SK-N-SH (cell line): ENCODE measurements at regions not wholly inside any gene's neighbourhood (a gene's known extent, or its start where the extent isn't known, plus 50 kb on each side); places are given as distances from the start of the nearest gene placed in this dataset.

Experiments
- CTCF ChIA-PET: fragments of 300-600, 350-600 bp; formaldehyde crosslinking; extraction: SDS; loops from one replicate; lab custom pipeline; 2021; lab: Yijun Ruan, JAX
- POLR2A ChIA-PET: fragments of 350-600 bp; sonication (Branson Sonifier 250); formaldehyde crosslinking; extraction: SDS; loops from one replicate; lab custom pipeline; 2020; ENCODE audit warnings: antibody characterized with exemption, inconsistent platforms; lab: Yijun Ruan, JAX
- DNase-seq: peaks from one replicate; pipeline ENCODE4 v3.0.0; 2012
- H2AFZ ChIP-seq: fragments of 200-600 bp; sonication (generic); 2 replicates; pipeline ENCODE4 v1.8.1; 2016; ENCODE audit warnings: antibody characterized with exemption, mild to moderate bottlenecking, low read depth
- H3F3A ChIP-seq: fragments of 200-600 bp; sonication (generic); replicated peaks from 2 replicates; pipeline ENCODE3; 2016; ENCODE audit warnings: antibody characterized with exemption, mild to moderate bottlenecking; ENCODE audit not compliant: insufficient read depth
- H3K27ac ChIP-seq, 2 experiments: fragments of 200-500 bp in 1 of 2; fragments of 200-600 bp in 1 of 2; sonication (Bioruptor generic) in 1 of 2; sonication (generic), shearing (Covaris generic) in 1 of 2; 2 replicates each; pipeline versions ENCODE4 v1.5.1 to v1.6.1; 2014 to 2016; ENCODE audit warnings: low read depth in 2 of 2, inconsistent platforms in 1 of 2, low read length in 1 of 2, mild to moderate bottlenecking in 1 of 2, mixed read lengths in 1 of 2
- H3K27me3 ChIP-seq: fragments of 200-600 bp; sonication (generic), shearing (Covaris generic); 2 replicates; pipeline ENCODE4 v1.6.1; 2016; ENCODE audit warnings: mixed run types; ENCODE audit not compliant: insufficient read depth
- H3K36me3 ChIP-seq, 2 experiments: fragments of 200-500 bp in 1 of 2; fragments of 200-600 bp in 1 of 2; sonication (Bioruptor generic) in 1 of 2; sonication (generic) in 1 of 2; replicated peaks in 1 of 2; 2 replicates each; pipeline versions ENCODE3 to v1.5.1; 2014 to 2016; ENCODE audit warnings: low read length in 1 of 2, mild to moderate bottlenecking in 1 of 2; ENCODE audit not compliant: insufficient read depth in 2 of 2, control insufficient read depth in 1 of 2
- H3K4me1 ChIP-seq, 2 experiments: fragments of 200-500 bp in 1 of 2; fragments of 200-600 bp in 1 of 2; sonication (Bioruptor generic) in 1 of 2; sonication (generic), shearing (Covaris generic) in 1 of 2; 2 replicates each; pipeline versions ENCODE4 v1.5.1 to v1.6.1; 2014 to 2016; ENCODE audit warnings: low read depth in 1 of 2, low read length in 1 of 2, mixed run types in 1 of 2; ENCODE audit not compliant: insufficient read depth in 2 of 2, control insufficient read depth in 1 of 2
- H3K4me2 ChIP-seq: fragments of 200-600 bp; sonication (generic), shearing (Covaris generic); 2 replicates; pipeline ENCODE4 v1.6.1; 2017; ENCODE audit warnings: mixed run types
- H3K4me3 ChIP-seq, 2 experiments: fragments of 200-500 bp in 1 of 2; fragments of 200-600 bp in 1 of 2; sonication (Bioruptor generic) in 1 of 2; sonication (generic), shearing (Covaris generic) in 1 of 2; 2 replicates each; pipeline versions ENCODE4 v1.5.1 to v1.8.1; 2014 to 2016; ENCODE audit warnings: low read depth in 2 of 2, inconsistent platforms in 1 of 2, low read length in 1 of 2, mild to moderate bottlenecking in 1 of 2, mixed read lengths in 1 of 2, moderate library complexity in 1 of 2
- H3K79me2 ChIP-seq: fragments of 200-600 bp; sonication (generic); 2 replicates; pipeline ENCODE4 v1.8.1; 2017; ENCODE audit warnings: mild to moderate bottlenecking; ENCODE audit not compliant: insufficient read depth
- H3K9ac ChIP-seq: fragments of 200-600 bp; sonication (generic); 2 replicates; pipeline ENCODE4 v1.6.1; 2017; ENCODE audit warnings: mixed run types
- H3K9me2 ChIP-seq: fragments of 200-600 bp; sonication (generic); 2 replicates; pipeline ENCODE4 v1.6.1; 2017; ENCODE audit warnings: mixed run types
- H3K9me3 ChIP-seq: fragments of 200-600 bp; sonication (generic); 2 replicates; pipeline ENCODE4 v1.6.1; 2017; ENCODE audit warnings: mixed run types, mild to moderate bottlenecking, moderate library complexity
- H4K20me1 ChIP-seq: fragments of 200-600 bp; sonication (generic); 2 replicates; pipeline ENCODE4 v1.6.1; 2017; ENCODE audit warnings: mild to moderate bottlenecking, mixed run types; ENCODE audit not compliant: insufficient read depth
- EP300 ChIP-seq, 2 experiments: IDR thresholded peaks; 2 replicates each; pipeline versions ENCODE4 v1.4.0 to v1.6.1; 2012; ENCODE audit warnings: borderline replicate concordance in 1 of 2, low read depth in 1 of 2, low read length in 1 of 2
- EZH2phosphoT487 ChIP-seq: fragments of 200-600 bp; sonication (generic); IDR thresholded peaks from 2 replicates; pipeline ENCODE4 v1.6.1; 2017; ENCODE audit warnings: low read depth, mixed run types, mild to moderate bottlenecking, antibody characterized with exemption, moderate library complexity, borderline replicate concordance
- FOSL2 ChIP-seq: IDR thresholded peaks from 2 replicates; pipeline ENCODE4 v1.4.0; 2012; ENCODE audit warnings: low read depth, mild to moderate bottlenecking, moderate library complexity, borderline replicate concordance
- FOXJ3 ChIP-seq: sonication (generic); formaldehyde crosslinking; IDR thresholded peaks from 2 replicates; pipeline ENCODE4 v1.5.1; 2020; ENCODE audit warnings: mild to moderate bottlenecking, missing genetic modification reagents
- MEF2A ChIP-seq: IDR thresholded peaks from 2 replicates; pipeline ENCODE4 v1.4.0; 2012; ENCODE audit warnings: low read depth, borderline replicate concordance
- MXI1 ChIP-seq: IDR thresholded peaks from 2 replicates; pipeline ENCODE4 v1.6.1; 2012; ENCODE audit warnings: mild to moderate bottlenecking, low read depth, low read length, improper control_type of control experiment
- RAD21 ChIP-seq: IDR thresholded peaks from 2 replicates; pipeline ENCODE4 v1.6.1; 2012; ENCODE audit warnings: mild to moderate bottlenecking, low read length
- RCOR1 ChIP-seq: fragments of 150-350 bp; IDR thresholded peaks from 2 replicates; pipeline ENCODE4 v1.6.1; 2017; ENCODE audit warnings: antibody characterized with exemption, low read length
- RXRA ChIP-seq: IDR thresholded peaks from 2 replicates; pipeline ENCODE4 v1.4.0; 2012; ENCODE audit warnings: low read depth, mild to moderate bottlenecking, borderline replicate concordance
- SMC3 ChIP-seq: IDR thresholded peaks from 2 replicates; pipeline ENCODE4 v1.6.1; 2012; ENCODE audit warnings: low read depth, low read length, improper control_type of control experiment
- WGBS: methylation state at CpG from one replicate; pipeline ENCODE4 v1.1.6; 2017; ENCODE audit warnings: low lambda C conversion rate; 5-methylcytosine and 5-hydroxymethylcytosine counted together
- TF ChIP-seq, protein P1 (sequence below): IDR thresholded peaks from 2 replicates; pipeline ENCODE4 v1.4.0; 2012; ENCODE audit warnings: low read depth
- TF ChIP-seq, protein P2 (sequence below): fragments of 200-600 bp; sonication (generic); IDR thresholded peaks from 2 replicates; pipeline ENCODE4 v1.6.1; 2017; ENCODE audit warnings: antibody characterized with exemption, mild to moderate bottlenecking, moderate library complexity
- TF ChIP-seq, protein P3 (sequence below): IDR thresholded peaks from 2 replicates; pipeline ENCODE4 v1.6.1; 2012; ENCODE audit warnings: mild to moderate bottlenecking, low read depth, low read length, moderate library complexity
- TF ChIP-seq, protein P4 (sequence below): fragments of 150-350 bp; IDR thresholded peaks from 2 replicates; pipeline ENCODE4 v1.6.1; 2016; ENCODE audit warnings: mild to moderate bottlenecking, low read depth, low read length
- TF ChIP-seq, protein P5 (sequence below): IDR thresholded peaks from 2 replicates; pipeline ENCODE4; 2012

DNA sequence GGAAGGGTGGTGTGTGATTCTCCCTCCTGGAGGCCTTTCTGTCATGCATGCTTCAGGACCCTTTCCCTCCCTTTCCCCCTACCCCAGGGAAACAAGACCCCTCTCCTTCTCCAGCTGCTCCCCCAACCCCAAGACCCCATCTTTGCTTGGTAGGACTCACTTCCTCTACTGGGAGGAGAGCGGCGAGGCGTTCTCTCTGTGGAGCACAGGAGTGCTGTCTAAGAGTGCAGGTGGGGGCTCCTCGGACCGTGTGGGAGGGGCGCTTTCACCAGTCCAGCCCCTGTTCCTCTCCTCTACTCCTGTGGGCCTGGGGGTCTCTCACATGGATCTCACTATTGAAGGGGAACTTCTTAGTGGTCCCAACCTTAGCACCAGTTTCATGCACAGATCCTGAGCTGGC, 456.1 kb upstream of the ASIC2 start:
- Histone ChIP-seq H2AFZ (no peak overlapping the region), H3K4me1 (peaks cover 0 to 5% of the 10 kb centered on the region in 2 experiments; a peak in 2 of 4 replicates), H4K20me1 (no peaks in the 10 kb centered on the region), H3K27ac (no peak overlapping the region), H3K4me3 (no peak overlapping the region), H3K36me3 (no peaks in the 10 kb centered on the region), H3K9me3 (no peaks in the 10 kb centered on the region), H3K9ac (no peak overlapping the region), H3K79me2 (no peaks in the 10 kb centered on the region), H3K27me3 (no peaks in the 10 kb centered on the region), H3K9me2 (no peaks in the 10 kb centered on the region), H3K4me2 (no peak overlapping the region), H3F3A (no peaks in the 10 kb centered on the region)
- no peak for DNase-seq
- CTCF ChIA-PET, result interaction anchor here (1.1 to 2.6 kb wide), 5 partner anchors 9 to 613 kb away, joined by 3 to 12 read pairs (median 4); no protein-coding TSS in a partner anchor
- POLR2A ChIA-PET, result no interaction called here
- TF ChIP-seq RXRA (no peak), RCOR1 (no peak), EZH2phosphoT487 (no peak), FOXJ3 (CRISPR knock-in tag) (no peak), RAD21 (no peak), SMC3 (no peak), EP300 (IDR thresholded peaks at IDR 0.05; ENCODE audit: borderline replicate concordance in 1 of 2, low read depth in 1 of 2, low read length in 1 of 2) (no peak), MEF2A (no peak), MXI1 (no peak), FOSL2 (no peak)
- TF ChIP-seq, protein P1, sequence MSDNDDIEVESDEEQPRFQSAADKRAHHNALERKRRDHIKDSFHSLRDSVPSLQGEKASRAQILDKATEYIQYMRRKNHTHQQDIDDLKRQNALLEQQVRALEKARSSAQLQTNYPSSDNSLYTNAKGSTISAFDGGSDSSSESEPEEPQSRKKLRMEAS, result no peak
- TF ChIP-seq, protein P2, sequence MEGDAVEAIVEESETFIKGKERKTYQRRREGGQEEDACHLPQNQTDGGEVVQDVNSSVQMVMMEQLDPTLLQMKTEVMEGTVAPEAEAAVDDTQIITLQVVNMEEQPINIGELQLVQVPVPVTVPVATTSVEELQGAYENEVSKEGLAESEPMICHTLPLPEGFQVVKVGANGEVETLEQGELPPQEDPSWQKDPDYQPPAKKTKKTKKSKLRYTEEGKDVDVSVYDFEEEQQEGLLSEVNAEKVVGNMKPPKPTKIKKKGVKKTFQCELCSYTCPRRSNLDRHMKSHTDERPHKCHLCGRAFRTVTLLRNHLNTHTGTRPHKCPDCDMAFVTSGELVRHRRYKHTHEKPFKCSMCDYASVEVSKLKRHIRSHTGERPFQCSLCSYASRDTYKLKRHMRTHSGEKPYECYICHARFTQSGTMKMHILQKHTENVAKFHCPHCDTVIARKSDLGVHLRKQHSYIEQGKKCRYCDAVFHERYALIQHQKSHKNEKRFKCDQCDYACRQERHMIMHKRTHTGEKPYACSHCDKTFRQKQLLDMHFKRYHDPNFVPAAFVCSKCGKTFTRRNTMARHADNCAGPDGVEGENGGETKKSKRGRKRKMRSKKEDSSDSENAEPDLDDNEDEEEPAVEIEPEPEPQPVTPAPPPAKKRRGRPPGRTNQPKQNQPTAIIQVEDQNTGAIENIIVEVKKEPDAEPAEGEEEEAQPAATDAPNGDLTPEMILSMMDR, result no peak
- TF ChIP-seq, protein P3, sequence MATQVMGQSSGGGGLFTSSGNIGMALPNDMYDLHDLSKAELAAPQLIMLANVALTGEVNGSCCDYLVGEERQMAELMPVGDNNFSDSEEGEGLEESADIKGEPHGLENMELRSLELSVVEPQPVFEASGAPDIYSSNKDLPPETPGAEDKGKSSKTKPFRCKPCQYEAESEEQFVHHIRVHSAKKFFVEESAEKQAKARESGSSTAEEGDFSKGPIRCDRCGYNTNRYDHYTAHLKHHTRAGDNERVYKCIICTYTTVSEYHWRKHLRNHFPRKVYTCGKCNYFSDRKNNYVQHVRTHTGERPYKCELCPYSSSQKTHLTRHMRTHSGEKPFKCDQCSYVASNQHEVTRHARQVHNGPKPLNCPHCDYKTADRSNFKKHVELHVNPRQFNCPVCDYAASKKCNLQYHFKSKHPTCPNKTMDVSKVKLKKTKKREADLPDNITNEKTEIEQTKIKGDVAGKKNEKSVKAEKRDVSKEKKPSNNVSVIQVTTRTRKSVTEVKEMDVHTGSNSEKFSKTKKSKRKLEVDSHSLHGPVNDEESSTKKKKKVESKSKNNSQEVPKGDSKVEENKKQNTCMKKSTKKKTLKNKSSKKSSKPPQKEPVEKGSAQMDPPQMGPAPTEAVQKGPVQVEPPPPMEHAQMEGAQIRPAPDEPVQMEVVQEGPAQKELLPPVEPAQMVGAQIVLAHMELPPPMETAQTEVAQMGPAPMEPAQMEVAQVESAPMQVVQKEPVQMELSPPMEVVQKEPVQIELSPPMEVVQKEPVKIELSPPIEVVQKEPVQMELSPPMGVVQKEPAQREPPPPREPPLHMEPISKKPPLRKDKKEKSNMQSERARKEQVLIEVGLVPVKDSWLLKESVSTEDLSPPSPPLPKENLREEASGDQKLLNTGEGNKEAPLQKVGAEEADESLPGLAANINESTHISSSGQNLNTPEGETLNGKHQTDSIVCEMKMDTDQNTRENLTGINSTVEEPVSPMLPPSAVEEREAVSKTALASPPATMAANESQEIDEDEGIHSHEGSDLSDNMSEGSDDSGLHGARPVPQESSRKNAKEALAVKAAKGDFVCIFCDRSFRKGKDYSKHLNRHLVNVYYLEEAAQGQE, result no peak
- TF ChIP-seq, protein P4, sequence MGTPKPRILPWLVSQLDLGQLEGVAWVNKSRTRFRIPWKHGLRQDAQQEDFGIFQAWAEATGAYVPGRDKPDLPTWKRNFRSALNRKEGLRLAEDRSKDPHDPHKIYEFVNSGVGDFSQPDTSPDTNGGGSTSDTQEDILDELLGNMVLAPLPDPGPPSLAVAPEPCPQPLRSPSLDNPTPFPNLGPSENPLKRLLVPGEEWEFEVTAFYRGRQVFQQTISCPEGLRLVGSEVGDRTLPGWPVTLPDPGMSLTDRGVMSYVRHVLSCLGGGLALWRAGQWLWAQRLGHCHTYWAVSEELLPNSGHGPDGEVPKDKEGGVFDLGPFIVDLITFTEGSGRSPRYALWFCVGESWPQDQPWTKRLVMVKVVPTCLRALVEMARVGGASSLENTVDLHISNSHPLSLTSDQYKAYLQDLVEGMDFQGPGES, result no peak
- TF ChIP-seq, protein P5, sequence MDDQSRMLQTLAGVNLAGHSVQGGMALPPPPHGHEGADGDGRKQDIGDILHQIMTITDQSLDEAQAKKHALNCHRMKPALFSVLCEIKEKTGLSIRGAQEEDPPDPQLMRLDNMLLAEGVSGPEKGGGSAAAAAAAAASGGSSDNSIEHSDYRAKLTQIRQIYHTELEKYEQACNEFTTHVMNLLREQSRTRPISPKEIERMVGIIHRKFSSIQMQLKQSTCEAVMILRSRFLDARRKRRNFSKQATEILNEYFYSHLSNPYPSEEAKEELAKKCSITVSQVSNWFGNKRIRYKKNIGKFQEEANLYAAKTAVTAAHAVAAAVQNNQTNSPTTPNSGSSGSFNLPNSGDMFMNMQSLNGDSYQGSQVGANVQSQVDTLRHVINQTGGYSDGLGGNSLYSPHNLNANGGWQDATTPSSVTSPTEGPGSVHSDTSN, result no peak
- WGBS, result 43% methylated on average over 5 of the region's 6 CpGs
